GM12878 (cell line): ENCODE measurements at regions not wholly inside any gene's neighbourhood (a gene's known extent, or its start where the extent isn't known, plus 50 kb on each side); places are given as distances from the start of the nearest gene placed in this dataset.

Experiments
- ATF3 ChIP-seq: IDR thresholded peaks from 2 replicates; pipeline ENCODE4 v1.6.1; 2011; ENCODE audit warnings: low read depth, mild to moderate bottlenecking, low read length, moderate library complexity, borderline replicate concordance; ENCODE audit errors: extremely low read depth
- BCL11A ChIP-seq: IDR thresholded peaks from 2 replicates; pipeline ENCODE4 v1.6.1; 2011; ENCODE audit warnings: low read depth, low read length
- BCL3 ChIP-seq: IDR thresholded peaks from 2 replicates; pipeline ENCODE4 v1.6.1; 2011; ENCODE audit warnings: borderline replicate concordance, low read depth, mild to moderate bottlenecking, moderate library complexity, low read length; ENCODE audit not compliant: insufficient read depth, poor library complexity, severe bottlenecking
- CTCF ChIP-seq, 3 experiments: IDR thresholded peaks in 2 of 3; conservative IDR thresholded peaks in 1 of 3; 2 replicates each; pipeline ENCODE4 v1.5.1; 2011; ENCODE audit warnings: low read depth in 3 of 3, low read length in 3 of 3, mild to moderate bottlenecking in 3 of 3, control low read depth in 2 of 3, moderate library complexity in 2 of 3, inconsistent platforms in 1 of 3, mixed read lengths in 1 of 3; ENCODE audit not compliant: control insufficient read depth in 2 of 3, insufficient read depth in 1 of 3; ENCODE audit errors: extremely low read depth in 1 of 3
- IKZF1 ChIP-seq: fragments of 450-650 bp; conservative IDR thresholded peaks from 2 replicates; pipeline ENCODE4 v1.6.1; 2017; ENCODE audit warnings: antibody characterized with exemption, mild to moderate bottlenecking
- IRF4 ChIP-seq: IDR thresholded peaks from 2 replicates; pipeline ENCODE4 v1.6.1; 2011; ENCODE audit warnings: low read depth, low read length
- RBBP5 ChIP-seq: fragments of 200-600 bp; sonication (generic); conservative IDR thresholded peaks from 2 replicates; pipeline ENCODE4 v1.6.1; 2016
- REST ChIP-seq: IDR thresholded peaks from 2 replicates; pipeline ENCODE4 v1.6.1; 2012; ENCODE audit warnings: mild to moderate bottlenecking, low read depth, low read length
- SIN3A ChIP-seq: IDR thresholded peaks from 2 replicates; pipeline ENCODE4 v1.6.1; 2012; ENCODE audit warnings: low read depth, low read length, improper control_type of control experiment
- SMAD1 ChIP-seq: fragments of 450-650 bp; IDR thresholded peaks from 2 replicates; pipeline ENCODE4 v1.6.1; 2018; ENCODE audit warnings: mild to moderate bottlenecking, low read depth; ENCODE audit not compliant: partially characterized antibody
- SMARCA5 ChIP-seq: fragments of 450-650 bp; IDR thresholded peaks from 2 replicates; pipeline ENCODE4 v1.6.1; 2017; ENCODE audit warnings: mild to moderate bottlenecking
- TAF1 ChIP-seq: IDR thresholded peaks from 2 replicates; pipeline ENCODE4 v1.6.1; 2011; ENCODE audit warnings: mild to moderate bottlenecking, low read depth, low read length, borderline replicate concordance
- ZNF274 ChIP-seq: IDR thresholded peaks from one replicate; pipeline ENCODE4 v1.8.0; 2011; ENCODE audit not compliant: insufficient read length, insufficient read depth

- TF ChIP-seq SMARCA5 (no peak), CTCF (IDR thresholded peaks at IDR 0.05 in 2 of 3, conservative IDR thresholded peaks at IDR 0.05 in 1 of 3; ENCODE audit: control insufficient read depth in 2 of 3, extremely low read depth in 1 of 3, insufficient read depth in 1 of 3, low read depth in 3 of 3, low read length in 3 of 3) (no peak), IRF4 (no peak), SMAD1 (no peak), BCL3 (no peak), ATF3 (no peak), REST (no peak), TAF1 (no peak), SIN3A (no peak), IKZF1 (no peak), ZNF274 (no peak), RBBP5 (no peak), BCL11A (no peak)
These were observed 100.3 kb upstream of the ANK3 start for GRCh38 chr10:60490013-60490412.
